HepG2 (cell line): ENCODE measurements at regions not wholly inside any gene's neighbourhood (a gene's known extent, or its start where the extent isn't known, plus 50 kb on each side); places are given as distances from the start of the nearest gene placed in this dataset.
A peak's percentile ranks its signal among the peaks of the same experiment; 100 is the strongest.

Experiments used
- AKAP8 ChIP-seq: sonication (generic); formaldehyde crosslinking; IDR thresholded peaks from 2 replicates; pipeline ENCODE4 v1.5.1; 2020; ENCODE audit warnings: mild to moderate bottlenecking, missing genetic modification reagents
- ATF5 ChIP-seq: sonication (generic); formaldehyde crosslinking; IDR thresholded peaks from 2 replicates; pipeline ENCODE4 v1.4.0; 2020; ENCODE audit warnings: mild to moderate bottlenecking, low read depth, missing genetic modification reagents
- E2F1 ChIP-seq: sonication (generic); formaldehyde crosslinking; IDR thresholded peaks from 2 replicates; pipeline ENCODE4 v1.5.0; 2020; ENCODE audit warnings: missing genetic modification reagents
- FOXA3 ChIP-seq: IDR thresholded peaks from 2 replicates; pipeline ENCODE4 v1.6.1; 2016; ENCODE audit warnings: missing genetic modification reagents, missing compliant biosample characterization
- HMGA1 ChIP-seq: sonication (generic); formaldehyde crosslinking; conservative IDR thresholded peaks from 2 replicates; pipeline ENCODE4 v1.4.0; 2020; ENCODE audit warnings: missing genetic modification reagents
- MAFF ChIP-seq: IDR thresholded peaks from 2 replicates; pipeline ENCODE4 v1.6.1; 2011; ENCODE audit warnings: low read depth, low read length, improper control_type of control experiment
- MBD4 ChIP-seq: IDR thresholded peaks from 2 replicates; pipeline ENCODE4 v1.6.1; 2012; ENCODE audit warnings: low read length, inconsistent platforms, borderline replicate concordance
- MED13 ChIP-seq: sonication (generic); formaldehyde crosslinking; IDR thresholded peaks from 2 replicates; pipeline ENCODE4 v1.5.0; 2020; ENCODE audit warnings: missing genetic modification reagents
- MTF2 ChIP-seq: sonication (generic); formaldehyde crosslinking; IDR thresholded peaks from 2 replicates; pipeline ENCODE4 v1.5.0; 2020; ENCODE audit warnings: missing genetic modification reagents, borderline replicate concordance
- NCOA2 ChIP-seq: sonication (generic); formaldehyde crosslinking; IDR thresholded peaks from 2 replicates; pipeline ENCODE4 v1.8.0; 2022; ENCODE audit warnings: inconsistent platforms
- PAXIP1 ChIP-seq: sonication (generic); formaldehyde crosslinking; conservative IDR thresholded peaks from 2 replicates; pipeline ENCODE4 v1.4.0; 2020; ENCODE audit warnings: mild to moderate bottlenecking, missing genetic modification reagents, moderate library complexity
- SMC3 ChIP-seq: IDR thresholded peaks from 2 replicates; pipeline ENCODE4 v1.6.1; 2011; ENCODE audit warnings: low read length, improper control_type of control experiment
- ZBTB2 ChIP-seq: sonication (generic); formaldehyde crosslinking; IDR thresholded peaks from 2 replicates; pipeline ENCODE4 v1.8.0; 2022; ENCODE audit warnings: low read depth, missing genetic modification reagents
- ZBTB7B ChIP-seq: sonication (generic); formaldehyde crosslinking; IDR thresholded peaks from 2 replicates; pipeline ENCODE4 v1.4.0; 2020; ENCODE audit warnings: missing genetic modification reagents
- ZGPAT ChIP-seq: IDR thresholded peaks from 2 replicates; pipeline ENCODE4 v1.6.1; 2016; ENCODE audit warnings: mild to moderate bottlenecking
- ZNF17 ChIP-seq: sonication (generic); formaldehyde crosslinking; IDR thresholded peaks from 2 replicates; pipeline ENCODE4 v1.5.0; 2020; ENCODE audit warnings: mild to moderate bottlenecking, missing genetic modification reagents
- ZNF263 ChIP-seq: sonication (generic); formaldehyde crosslinking; IDR thresholded peaks from 2 replicates; pipeline ENCODE4 v1.4.0; 2020; ENCODE audit warnings: missing genetic modification reagents
- ZNF503 ChIP-seq: sonication (generic); formaldehyde crosslinking; IDR thresholded peaks from 2 replicates; pipeline ENCODE4 v1.4.0; 2020; ENCODE audit warnings: missing genetic modification reagents
- ZNF878 ChIP-seq: sonication (generic); formaldehyde crosslinking; IDR thresholded peaks from 2 replicates; pipeline ENCODE4 v1.8.1; 2023; ENCODE audit warnings: mild to moderate bottlenecking, missing genetic modification reagents, moderate library complexity

- TF ChIP-seq ZNF503 (CRISPR knock-in tag) (peak; percentile 78; the same call in 1 of the 2 replicates), MBD4 (no peak), HMGA1 (CRISPR knock-in tag) (no peak), E2F1 (no peak), ZBTB7B (CRISPR knock-in tag) (peak; percentile 48; the same call in 1 of the 2 replicates), ZBTB2 (no peak), MAFF (peak; percentile 49), MTF2 (CRISPR knock-in tag) (no peak), ZGPAT (CRISPR knock-in tag) (peak; percentile 85), ZNF263 (CRISPR knock-in tag) (no peak), PAXIP1 (CRISPR knock-in tag) (peak; percentile 93), ZNF17 (CRISPR knock-in tag) (no peak), AKAP8 (0 out of 2 replicates have a peak, but pooled peaks have one; percentile 27), ATF5 (no peak), FOXA3 (CRISPR knock-in tag) (peak; percentile 74; the same call in 1 of the 2 replicates), ZNF878 (CRISPR knock-in tag) (no peak), SMC3 (peak; percentile 51), NCOA2 (CRISPR knock-in tag) (peak; percentile 94), MED13 (peak; percentile 65; the same call in 1 of the 2 replicates)
Measured at GRCh38 chr17:13437966-13438779, 163.6 kb downstream of the HS3ST3A1 start (continued).
